ENCODE measurements at regions not wholly inside any gene's neighbourhood (a gene's known extent, or its start where the extent isn't known, plus 50 kb on each side); places are given as distances from the start of the nearest gene placed in this dataset.

GRCh38 chr17:12296209-12296625 is 275.5 kb downstream of the MAP2K4 start:
- DNase-seq, result no peak

GRCh38 chr17:12301551-12301950 is 280.9 kb downstream of the MAP2K4 start:
- DNase-seq, result no peak

- no peak for DNase-seq
Measured at GRCh38 chr17:12302711-12303110, 282.0 kb downstream of the MAP2K4 start.

GRCh38 chr17:12310811-12311210 is 290.1 kb downstream of the MAP2K4 start:
- DNase-seq, result no peak

GRCh38 chr17:12312692-12313091 is 292.0 kb downstream of the MAP2K4 start:
- DNase-seq, result no peak

GRCh38 chr17:12313786-12314185 is 293.1 kb downstream of the MAP2K4 start:
- DNase-seq, result no peak

- no peak for DNase-seq
Measured at GRCh38 chr17:12316021-12316420, 295.3 kb downstream of the MAP2K4 start.

GRCh38 chr17:12318571-12319266 is 298.0 kb downstream of the MAP2K4 start:
- no peak for DNase-seq

- no peak for DNase-seq
Measured at GRCh38 chr17:12320286-12320685, 299.6 kb downstream of the MAP2K4 start.

- DNase-seq, result no peak
Measured at GRCh38 chr17:12328204-12328603, 307.5 kb downstream of the MAP2K4 start.

- no peak for DNase-seq
Measured at GRCh38 chr17:12330456-12330855, 309.8 kb downstream of the MAP2K4 start.

GRCh38 chr17:12341328-12341727 is 320.7 kb downstream of the MAP2K4 start:
- no peak for DNase-seq

- DNase-seq, result no peak
Measured at GRCh38 chr17:12342161-12342560, 321.5 kb downstream of the MAP2K4 start.

GRCh38 chr17:12342609-12343435 is 322.1 kb downstream of the MAP2K4 start:
- DNase-seq, result no peak

- DNase-seq, result no peak
Measured at GRCh38 chr17:12348476-12348875, 317.2 kb upstream of the MYOCD start.

GRCh38 chr17:12349297-12349696 is 316.4 kb upstream of the MYOCD start:
- DNase-seq, result no peak

- DNase-seq, result no peak
Measured at GRCh38 chr17:12352127-12352526, 313.6 kb upstream of the MYOCD start.

- DNase-seq, result no peak
Measured at GRCh38 chr17:12357600-12357999, 308.1 kb upstream of the MYOCD start.

GRCh38 chr17:12358477-12358876 is 307.2 kb upstream of the MYOCD start:
- DNase-seq, result no peak

GRCh38 chr17:12362853-12363455 is 302.7 kb upstream of the MYOCD start:
- DNase-seq, result no peak

- no peak for DNase-seq
Measured at GRCh38 chr17:12365805-12366204, 299.9 kb upstream of the MYOCD start.

- no peak for DNase-seq
Measured at GRCh38 chr17:12369065-12369464, 296.6 kb upstream of the MYOCD start.

- no peak for DNase-seq
Measured at GRCh38 chr17:12376276-12376675, 289.4 kb upstream of the MYOCD start.

GRCh38 chr17:12386225-12386624 is 279.5 kb upstream of the MYOCD start:
- no peak for DNase-seq

All from NCI-H146 (cell line).